KG1 (cell line): ENCODE measurements at regions not wholly inside any gene's neighbourhood (a gene's known extent, or its start where the extent isn't known, plus 50 kb on each side); places are given as distances from the start of the nearest gene placed in this dataset.
"Not testable (repeated sequence)": the region's sequence is repeated elsewhere in the genome, so short reads cannot be mapped to it uniquely, and the experiment has no call there.

ENCODE experiments used
- DNase-seq: peaks from one replicate; lab custom pipeline; 2025; lab: John Stamatoyannopoulos, UW

DNA sequence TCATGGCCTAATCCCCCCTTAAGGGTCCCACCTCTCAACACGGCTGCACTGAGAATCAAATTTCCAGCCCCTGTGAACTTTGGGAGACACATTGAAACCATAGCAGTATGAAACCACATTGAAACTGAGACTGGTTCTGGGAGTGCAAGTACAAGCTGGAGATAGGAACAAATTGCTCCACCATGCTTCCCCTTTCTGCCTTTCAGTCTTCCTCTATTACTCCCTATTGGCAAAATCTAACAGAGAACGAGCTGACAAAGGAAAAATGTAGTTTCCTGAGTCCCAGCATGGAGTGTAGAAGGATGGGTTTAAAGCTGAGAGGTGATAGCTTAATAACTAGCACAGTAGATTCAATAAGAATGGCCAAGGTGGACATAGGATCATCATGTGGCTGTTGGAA lies 161.7 kb upstream of the RPL34 start:
- no peak for DNase-seq

DNA sequence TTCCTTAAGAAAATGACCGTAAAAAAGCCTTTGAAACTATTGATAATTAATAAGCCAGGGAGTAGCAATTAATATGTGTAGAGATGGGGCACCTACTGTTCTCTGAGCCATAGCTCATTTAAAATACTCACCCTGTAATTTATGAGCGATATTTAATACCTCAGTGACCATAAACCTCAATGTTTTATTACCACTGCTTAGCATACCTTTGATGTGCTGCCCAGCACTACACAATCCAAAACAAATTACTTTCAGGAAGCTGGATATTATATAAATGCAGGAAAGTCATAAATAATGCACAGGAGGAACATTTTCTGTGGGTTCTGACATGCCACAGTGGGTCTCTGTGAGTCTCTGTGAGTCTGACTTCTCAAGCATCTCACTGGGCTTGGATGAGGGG lies 166.1 kb upstream of the RPL34 start:
- no peak for DNase-seq

DNA sequence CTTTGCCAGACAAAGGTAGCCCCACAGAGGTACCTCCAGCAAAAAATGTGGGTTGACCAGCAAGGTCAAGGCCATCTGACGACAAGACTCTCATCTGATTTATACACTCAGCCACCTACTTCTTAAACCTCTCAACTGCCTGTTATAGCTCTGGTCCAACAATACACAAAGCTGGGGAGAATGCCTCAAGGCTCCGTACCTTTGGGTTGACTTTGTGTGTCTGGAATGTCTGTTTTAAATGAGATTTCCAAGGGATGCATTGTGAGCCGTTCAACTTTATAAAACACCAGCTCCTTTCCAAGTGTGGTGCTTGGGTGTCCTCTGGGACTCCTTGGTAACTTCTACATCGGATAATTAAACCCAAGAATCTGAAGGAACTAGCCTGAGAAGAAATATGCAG lies 167.0 kb upstream of the RPL34 start:
- no peak for DNase-seq

DNA sequence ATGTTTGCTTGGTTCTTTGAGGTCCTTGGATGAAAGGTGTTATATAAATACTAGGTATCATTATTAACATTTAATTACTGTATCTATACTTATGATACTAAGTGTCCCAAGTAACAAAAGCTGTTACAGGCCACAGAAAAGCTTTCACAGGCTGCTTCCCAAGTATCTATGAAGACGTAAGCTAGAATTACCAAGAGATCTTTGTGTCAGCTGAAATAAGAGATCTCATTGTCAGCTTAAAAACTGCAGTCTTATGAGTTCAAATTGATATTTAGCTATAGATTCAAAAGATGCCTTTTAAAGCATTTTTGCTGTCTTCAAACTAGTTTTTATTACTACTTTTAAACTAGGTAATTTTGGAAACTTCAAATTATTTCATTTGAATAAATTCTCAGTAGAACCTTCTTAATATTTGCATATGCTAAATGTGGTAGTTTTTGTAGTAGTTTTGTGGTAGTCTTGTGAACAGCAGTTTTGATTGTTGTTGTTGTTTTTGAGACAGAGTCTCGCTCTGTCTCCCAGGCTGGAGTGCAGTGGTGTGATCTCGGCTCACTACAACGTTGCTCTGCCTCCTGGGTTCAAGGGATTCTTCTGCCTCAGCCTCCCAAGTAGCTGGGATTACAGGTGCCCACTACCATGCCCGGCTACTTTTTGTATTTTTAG lies 170.0 kb upstream of the RPL34 start:
- DNase-seq, result no peak

DNA sequence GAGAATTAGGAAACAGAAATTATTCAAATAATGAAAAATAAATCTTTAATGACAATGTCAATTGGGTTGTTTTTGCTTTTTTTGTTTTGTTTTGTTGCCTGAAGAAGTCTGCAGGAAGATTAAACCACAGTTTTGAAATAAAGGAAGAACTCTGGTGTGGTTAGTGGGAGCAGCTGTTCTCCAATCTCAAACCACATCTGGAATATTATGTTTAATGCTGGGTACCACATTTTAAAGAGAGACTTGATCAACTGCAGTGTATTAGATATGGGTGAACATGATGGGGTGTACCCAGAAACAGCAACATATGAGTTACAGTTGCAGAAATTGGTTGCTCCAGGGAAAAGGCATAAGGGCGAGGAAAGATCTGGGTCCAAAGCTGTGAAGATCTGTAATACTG lies 171.2 kb upstream of the RPL34 start:
- no peak for DNase-seq

DNA sequence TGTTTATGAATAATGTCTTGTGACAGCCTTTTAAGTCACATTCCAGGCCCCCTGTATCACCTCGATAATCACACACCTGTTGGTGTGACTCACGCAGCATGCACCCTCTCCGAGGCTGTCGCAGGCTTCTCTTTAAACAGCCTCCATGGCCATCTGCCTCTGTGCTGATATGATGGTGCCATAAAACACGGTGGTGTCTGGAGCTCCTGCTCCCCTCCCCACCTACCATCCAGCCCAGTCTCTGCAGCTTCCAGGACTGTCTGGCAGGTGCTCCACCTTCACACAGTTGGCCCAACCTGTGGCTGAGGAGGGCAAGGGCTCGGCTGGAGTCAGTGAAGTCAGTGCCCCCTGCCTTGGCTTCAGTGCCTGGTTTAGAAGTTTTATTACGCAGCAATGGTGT lies 173.8 kb upstream of the RPL34 start:
- no peak for DNase-seq

DNA sequence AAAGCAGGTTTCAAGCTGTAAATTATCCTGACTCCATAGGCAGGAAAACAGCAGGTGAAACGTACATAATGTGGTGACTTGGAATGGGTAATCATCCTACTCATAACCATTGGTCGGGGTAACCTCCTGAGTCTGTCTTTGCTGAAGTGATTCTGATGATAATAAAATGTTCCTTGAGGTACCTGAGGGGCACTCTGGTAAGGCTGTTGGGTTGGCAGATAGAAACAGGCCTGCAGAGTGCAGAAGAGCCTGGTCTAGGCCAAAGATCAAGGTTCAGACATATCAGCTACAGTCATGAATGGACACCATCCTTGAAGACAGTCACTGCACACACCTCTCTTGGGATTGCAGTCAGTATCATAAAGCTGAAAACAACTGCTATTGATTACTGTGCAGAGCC lies 174.7 kb upstream of the RPL34 start:
- no peak for DNase-seq

DNA sequence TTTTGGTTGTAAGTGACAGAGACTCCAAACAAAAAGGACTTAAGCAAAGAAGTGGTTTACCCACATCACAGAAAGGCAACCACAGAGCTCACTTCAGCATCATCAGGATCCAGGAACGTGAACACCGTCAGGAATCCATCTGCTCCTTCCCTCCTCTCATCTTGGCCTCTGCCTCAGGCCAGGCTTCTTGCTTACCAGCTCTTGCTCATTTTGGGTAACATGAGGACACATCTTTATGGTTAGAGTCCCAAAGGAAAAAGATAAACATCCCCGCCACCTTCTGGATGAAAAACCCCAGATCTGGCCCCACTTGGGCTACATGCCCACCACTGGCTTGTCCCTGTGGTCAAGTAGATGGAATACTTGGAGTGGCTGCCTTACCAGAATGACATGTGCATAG lies 176.8 kb upstream of the RPL34 start:
- DNase-seq, result no peak

DNA sequence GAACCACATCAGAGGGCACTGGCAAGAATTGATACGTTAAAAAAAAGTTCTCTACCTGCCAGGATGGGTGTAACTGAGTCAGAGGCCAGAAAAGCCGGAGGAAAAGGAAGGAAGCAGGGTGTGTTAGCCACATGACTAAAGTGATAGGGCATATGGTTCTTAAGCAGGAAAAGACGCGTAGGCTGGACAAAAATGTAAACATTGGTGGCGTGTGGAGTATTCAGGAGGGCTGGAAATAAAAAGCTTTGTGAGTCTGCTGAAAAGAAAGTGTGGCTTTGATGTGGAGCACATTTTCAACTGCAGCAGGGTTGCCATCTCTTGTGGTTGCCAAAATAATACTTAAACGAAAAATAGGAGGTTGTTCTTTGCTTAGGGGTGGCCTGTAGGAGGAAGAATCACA lies 186.5 kb upstream of the RPL34 start:
- DNase-seq, result no peak

DNA sequence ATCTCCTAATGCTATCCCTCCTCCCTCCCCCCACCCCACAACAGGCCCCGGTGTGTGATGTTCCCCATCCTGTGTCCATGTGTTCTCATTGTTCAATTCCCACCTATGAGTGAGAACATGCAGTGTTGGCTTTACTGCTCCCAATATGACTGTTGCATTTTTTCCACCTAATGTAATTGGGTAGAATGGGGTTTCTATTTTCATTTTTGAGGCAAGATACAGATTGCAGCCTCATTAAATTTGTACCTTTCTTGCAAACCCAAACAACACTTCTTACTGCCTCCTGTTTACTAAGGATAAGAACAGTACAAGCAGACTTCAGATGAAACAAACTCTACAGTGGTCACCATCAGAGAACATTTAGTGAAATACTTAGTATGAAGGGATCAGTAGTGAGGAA lies 187.0 kb upstream of the RPL34 start:
- not testable (repeated sequence) for DNase-seq

DNA sequence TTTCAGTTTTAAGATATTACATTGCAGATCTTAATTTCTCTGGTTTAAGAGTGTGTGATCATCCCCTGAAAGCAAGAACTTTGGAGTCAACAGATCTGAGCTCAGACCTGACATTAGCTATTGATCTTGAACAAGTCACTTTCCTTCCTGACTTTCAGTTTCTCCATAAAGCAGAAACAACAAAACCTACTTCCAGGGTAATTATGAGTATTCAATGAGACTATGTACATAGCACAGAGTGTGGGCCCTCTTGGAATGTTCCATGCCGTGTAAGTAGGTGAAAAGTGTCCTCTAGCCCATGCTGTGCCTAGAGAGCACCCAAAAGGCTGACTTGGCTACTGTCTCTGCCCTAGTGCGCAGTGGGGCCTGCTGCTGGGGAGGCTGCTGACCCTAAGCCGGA lies 188.0 kb upstream of the RPL34 start:
- DNase-seq, result no peak

DNA sequence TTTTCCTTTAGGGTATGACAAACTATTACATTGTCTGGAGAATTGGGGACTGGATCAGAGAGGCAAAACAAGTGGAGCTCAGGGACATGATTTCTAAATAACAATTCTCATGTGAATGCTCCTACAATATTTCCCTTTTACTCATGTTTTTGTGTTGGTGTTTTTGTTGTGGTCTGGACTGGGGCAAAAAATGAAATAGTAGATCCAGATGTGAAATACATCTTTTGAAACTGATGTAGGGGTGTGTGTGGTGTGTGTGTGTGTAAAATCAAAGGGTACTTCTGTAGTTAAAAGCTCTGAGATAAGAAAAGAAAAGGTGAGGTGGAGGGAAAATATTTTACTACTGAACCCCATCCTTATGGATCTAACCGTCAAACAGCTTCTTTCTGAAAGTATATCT lies 188.4 kb upstream of the RPL34 start:
- DNase-seq, result no peak

DNA sequence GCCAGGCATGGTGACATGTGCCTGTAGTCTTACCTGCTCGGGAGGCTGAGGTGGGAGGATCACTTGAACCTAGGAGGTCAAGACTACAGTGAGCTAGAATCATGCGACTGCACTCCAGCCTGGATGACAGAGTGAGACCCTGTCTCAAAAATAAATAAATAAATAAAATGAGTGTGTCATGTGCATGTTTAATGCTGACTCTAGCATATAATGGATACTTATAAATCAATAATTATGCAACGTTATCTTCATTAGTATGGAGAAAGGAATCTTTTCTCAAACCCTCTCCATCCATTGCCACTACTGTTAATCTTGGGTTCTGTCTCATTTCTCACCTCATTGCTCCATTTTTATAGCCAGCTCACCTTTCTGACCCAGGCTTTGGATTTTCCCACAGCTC lies 189.5 kb upstream of the RPL34 start:
- DNase-seq, result no peak

DNA sequence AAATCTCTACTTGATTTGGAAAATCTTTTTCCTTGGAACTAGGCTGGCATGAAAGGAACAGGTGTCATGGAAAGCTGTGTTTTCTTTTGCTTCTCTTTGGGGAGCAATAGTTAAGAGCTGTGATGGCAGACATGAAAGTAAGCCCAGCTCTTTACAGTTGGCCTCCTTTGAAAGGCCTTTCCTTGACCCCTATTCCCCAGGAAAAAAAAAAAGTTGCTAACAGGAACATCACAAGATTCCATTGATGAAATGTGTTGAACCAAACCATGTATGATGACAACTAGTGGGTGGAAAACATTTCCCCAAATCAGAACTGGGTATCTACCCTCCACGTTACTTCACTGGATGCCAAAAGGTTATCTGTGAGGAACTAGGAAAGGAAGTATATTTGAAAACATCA lies 190.7 kb upstream of the RPL34 start:
- no peak for DNase-seq

DNA sequence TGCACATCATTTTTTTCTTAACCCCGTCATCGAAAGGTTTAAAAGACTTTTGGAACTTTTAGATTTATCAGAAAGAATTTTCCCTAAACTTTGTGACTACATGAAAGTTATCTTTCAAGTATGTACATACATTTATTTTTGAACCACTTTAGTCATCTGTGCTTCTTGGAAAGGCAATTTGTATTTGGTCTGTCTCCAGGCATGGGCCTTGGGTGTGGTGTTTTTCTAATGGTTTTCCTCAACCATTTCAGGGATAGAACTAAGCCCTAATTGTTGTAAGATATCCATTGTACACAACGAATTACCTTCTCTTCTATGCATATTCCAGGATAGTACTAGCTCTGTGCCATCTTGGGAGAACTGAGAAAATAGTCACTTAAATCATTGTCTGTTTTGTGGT lies 191.5 kb upstream of the RPL34 start:
- DNase-seq, result no peak

DNA sequence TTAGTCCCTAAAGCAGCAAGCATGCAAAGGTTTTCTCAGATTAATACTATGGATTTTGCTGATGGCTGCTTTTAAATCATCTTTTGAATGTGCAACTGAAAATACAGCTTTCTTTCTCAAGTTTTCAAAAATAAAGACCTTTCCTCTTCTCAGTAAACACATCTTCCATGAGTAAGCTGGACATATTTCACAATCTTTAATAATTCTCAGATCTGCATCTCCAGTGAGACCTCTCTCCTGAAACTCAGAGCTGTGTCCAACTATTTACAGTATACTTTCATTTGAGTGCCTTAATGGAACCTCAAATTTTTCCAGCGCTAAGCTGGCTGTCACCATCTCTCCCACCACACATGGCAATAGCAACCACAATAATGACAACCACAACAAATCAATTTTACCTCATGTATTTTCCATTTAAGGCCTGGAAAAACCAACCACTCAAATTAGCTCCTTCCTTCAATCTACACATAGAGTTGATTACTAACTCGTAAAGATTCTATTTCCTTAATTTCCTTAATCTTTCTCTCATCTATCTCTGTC lies 192.4 kb upstream of the RPL34 start:
- DNase-seq, result no peak

DNA sequence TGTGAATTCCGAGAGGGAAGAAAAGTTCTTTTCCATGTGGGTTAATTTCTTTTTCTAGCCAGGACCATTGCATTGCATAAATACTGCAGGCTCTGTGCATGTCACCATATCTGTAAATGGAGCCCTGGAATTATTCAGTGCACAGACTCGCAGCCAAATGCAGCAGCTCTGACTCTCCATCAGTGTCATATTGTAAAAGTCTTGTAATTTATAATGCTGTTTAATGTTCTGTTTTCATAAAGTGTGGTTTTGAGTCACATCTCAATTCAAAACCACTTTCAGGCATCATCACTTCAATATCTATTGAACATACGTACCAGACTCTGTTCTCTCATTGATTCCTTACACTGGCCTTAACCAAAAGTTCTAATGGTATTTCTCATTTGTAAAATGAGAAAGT lies 193.9 kb upstream of the RPL34 start:
- no peak for DNase-seq

DNA sequence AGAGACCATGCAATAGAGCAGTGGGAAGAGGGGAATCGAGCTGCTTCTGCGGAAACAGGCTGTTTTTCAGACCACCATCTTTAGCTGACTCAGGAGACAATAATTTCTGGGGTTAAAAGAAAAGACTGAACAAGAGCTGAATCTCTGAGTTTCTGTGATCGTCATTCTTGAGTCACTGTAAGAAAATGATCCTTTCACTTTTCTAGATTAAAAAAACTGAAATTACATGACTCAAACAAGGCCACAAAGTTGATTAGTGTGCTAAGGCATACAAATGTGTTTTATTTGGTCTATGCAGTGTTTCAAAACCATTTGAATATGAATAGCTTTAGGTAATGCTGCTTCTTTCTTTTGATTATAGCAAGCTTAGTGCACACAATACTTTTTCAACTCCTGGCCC lies 194.4 kb upstream of the RPL34 start:
- DNase-seq, result no peak

DNA sequence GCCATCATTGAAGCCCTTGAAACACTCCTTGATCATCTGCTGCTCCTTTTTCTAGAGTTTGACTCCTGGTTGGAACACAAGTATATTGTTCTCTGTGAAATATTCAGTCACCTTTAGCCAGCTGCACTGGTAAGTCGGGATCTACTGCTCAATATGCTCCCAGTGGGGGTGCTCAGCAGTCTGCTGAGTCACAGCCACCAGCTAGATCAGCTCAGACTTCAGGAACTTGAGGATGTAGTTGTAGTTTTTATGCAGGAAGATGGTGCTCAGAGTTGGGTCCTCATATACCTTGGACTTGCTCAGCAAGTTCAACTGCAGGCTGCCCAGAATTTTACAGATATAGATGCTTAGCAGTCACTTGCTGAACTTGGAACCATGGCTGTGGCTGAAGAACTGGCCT lies 202.5 kb upstream of the RPL34 start:
- no peak for DNase-seq

DNA sequence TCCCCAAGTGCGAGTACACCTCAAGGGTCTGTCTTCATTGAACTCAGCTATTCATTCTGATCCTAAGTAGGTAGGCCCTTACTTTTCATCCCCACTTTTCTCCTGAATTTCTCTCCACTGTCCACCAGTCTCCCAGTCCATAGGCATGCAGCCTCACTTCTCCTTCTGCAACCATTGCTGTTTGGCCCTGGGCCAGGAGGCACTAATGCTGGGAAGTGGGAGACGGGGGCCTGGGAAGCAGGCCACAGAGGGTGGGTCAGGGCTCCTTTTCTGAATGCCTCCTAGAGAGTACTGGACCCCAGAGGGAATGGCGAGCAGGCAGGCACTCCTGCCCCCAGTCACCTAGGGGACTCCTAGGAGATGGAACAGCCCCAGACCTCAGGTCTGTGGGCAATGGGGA lies 203.5 kb upstream of the RPL34 start:
- DNase-seq, result no peak

DNA sequence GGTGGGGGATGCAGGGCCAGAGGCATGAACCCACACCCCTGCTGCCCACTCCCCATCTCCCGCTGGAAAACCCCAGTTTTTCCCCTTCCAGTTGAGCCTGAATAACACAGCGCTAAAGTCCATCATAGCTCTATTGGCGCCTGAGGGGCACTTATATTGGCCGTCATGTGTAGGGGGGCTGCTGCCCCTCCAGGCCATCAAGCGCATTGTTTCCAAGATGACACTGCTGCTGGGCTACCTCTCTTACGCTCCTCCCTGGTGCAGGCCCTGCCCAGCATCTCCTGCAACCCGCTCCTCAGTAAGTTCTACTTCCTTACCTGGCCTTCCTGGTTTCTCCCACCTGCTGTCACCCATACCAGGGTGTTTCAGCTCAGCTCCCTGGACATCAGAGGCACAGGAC lies 205.0 kb upstream of the RPL34 start:
- no peak for DNase-seq

DNA sequence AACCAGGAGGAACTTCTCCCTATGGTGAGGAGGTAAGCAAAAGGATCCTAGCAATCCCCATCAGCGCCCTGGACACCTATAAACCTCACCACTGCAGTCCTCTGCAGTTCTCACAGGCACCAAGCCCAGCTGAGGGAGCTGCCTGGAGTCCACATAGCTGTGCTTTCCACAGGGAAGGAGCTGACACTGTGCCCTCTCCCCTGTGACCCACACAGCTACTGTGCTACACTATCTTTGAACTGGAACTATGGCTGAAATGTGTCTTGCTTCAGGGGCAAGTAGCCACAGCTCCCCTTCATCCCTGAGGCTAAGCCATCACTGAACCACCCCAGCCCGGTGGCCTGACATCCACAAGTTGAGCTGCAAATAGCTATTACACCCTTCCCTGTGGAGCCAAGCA lies 208.5 kb upstream of the RPL34 start:
- no peak for DNase-seq

DNA sequence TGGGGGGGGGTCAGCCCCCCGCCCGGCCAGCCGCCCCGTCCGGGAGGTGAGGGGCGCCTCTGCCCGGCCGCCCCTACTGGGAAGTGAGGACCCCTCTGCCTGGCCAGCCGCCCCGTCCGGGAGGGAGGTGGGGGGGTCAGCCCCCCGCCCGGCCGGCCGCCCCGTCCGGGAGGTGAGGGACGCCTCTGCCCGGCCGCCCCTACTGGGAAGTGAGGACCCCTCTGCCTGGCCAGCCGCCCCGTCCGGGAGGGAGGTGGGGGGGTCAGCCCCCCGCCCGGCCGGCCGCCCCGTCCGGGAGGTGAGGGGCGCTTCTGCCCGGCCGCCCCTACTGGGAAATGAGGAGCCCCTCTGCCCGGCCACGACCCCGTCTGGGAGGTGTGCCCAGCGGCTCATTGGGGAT lies 210.7 kb upstream of the RPL34 start:
- not testable (repeated sequence) for DNase-seq

DNA sequence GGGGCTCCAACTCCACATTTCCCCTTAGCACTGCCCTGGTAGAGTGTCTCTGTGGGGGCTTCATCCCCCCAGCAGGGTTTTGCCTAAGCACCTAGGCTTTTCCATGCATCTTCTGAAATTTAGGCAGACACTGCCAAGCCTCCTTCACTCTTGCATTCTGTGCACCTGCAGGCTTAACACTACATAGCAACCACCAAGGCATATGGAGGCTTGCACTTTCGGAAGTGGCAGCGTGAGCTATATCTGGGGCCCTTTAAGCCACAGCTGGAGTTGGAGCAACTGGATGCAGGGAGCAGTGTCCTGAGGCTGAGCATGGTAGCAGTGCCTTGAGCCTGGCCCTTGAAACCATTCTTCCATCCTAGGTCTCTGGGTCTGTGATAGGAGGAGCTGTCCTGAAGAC lies 214.8 kb upstream of the RPL34 start:
- no peak for DNase-seq

DNA sequence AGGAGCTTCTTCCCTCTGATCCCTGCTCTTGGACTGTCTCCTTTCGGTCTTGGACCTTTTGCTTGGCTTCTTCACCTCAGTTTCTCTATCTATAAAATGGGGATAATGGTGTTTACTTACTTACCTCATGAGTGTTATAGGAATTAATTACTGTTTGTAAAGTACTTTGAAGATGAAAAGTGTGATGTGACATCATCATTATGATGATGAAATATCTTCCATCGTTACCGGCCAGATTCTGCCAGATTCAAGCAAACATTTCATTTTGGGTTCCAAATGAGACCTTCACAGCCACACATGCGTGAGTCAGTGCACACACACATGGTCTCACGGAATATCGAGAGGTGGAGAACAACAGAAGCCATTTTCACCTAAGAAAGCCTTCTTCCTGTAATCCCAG lies 220.1 kb upstream of the RPL34 start:
- DNase-seq, result no peak
